Activated CD4-positive, alpha-beta T cell treated with anti-CD3 and anti-CD28 coated beads, Interleukin-2, amount 50 U/mL, for 16 hours (primary cell): ENCODE measurements at regions not wholly inside any gene's neighbourhood (a gene's known extent, or its start where the extent isn't known, plus 50 kb on each side); places are given as distances from the start of the nearest gene placed in this dataset.

Experiments
- DNase-seq: peaks from one replicate; pipeline ENCODE4 v3.0.0-alpha.2; 2020

GRCh38 chr2:139940686-139941085 is 1160.5 kb upstream of the NXPH2 start:
- no peak for DNase-seq

DNA sequence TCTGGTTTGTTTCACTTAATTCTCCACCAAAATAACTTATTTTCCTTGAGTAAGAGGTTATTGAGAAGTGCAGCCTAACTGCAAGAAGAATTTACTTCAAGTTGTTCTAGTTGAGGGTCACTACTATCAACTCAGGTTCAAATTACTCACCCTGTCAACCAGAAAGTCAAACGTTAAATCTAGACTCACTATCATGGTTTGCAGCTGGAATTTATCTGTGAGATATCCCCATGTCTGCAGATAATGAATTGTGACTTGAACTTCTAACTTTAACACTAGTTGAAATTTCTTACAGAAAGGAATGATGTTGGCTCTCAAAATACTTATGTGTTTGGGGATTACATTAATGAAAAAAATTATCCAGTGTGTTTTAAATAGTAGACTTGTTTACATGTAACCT is 1145.7 kb upstream of the NXPH2 start:
- DNase-seq = no peak

- no peak for DNase-seq
Measured at GRCh38 chr2:139924070-139924469, 1143.9 kb upstream of the NXPH2 start.

DNA sequence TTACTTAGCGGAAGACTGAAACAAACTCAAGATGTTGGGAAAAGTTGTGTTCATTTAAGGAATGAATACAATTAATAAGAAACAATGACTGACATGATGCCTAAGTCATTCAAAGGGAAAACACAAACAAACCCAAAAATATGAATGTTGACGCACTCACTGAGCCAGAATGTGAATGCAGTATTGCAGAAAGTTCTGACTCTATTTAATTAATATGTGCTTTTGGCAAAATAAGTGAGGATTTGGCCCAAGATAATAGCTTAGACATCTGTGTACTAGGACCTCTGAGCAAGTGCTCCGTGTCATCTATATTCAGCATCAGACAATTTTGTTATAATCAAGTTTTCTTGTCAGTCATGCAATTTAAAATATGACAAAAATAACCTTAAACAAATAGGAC is 1138.8 kb upstream of the NXPH2 start:
- no peak for DNase-seq

DNA sequence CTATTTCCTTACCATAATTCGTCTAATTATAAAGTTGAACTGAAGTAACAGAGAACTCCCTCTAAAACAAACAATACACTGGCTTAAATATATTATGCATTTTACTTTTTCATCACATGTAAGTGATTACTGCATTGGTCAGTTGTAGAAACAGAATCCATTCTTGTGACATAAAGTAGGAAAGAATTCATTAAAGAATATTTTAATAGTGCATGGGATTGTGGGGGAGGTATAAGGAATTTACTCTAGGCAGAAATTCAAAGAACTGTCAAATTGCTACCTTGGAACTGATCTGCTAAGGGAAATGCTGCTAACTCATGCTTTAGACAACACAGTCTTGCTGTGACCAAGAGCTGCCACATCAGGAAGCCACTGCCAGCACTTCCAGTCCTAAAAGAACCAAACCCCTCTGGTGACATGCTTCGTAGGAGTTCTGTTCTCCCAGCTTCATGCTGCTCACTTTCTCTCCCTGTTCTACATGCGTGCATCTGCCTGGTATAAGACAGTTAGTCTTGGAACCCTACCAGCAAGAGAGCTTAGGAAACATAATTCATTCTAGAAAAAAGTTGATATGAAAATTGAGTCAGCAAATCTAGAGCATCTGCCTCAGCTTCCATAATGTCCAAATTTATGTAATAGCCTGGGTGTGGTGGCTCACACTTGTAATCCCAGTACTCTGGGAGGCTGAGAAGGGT is 1137.6 kb upstream of the NXPH2 start:
- no peak for DNase-seq

DNA sequence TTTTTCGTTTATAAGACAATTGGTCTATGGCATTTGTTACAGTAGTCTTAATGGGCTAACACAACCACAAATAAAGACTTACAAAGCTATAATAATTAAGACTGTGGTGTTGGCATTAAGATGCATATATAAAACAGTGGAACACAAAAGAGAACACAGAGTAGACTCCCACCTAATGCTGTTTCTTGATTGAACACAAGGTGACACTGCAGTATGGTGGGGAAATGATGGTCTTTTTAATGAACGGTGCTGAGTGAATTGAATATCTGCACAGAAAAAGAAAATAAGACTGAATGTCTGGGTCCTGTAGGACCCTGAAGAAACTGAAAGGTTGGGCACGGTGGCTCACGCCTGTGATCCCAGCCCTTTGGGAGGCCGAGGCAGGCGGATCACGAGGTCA is 1136.6 kb upstream of the NXPH2 start:
- no peak for DNase-seq

DNA sequence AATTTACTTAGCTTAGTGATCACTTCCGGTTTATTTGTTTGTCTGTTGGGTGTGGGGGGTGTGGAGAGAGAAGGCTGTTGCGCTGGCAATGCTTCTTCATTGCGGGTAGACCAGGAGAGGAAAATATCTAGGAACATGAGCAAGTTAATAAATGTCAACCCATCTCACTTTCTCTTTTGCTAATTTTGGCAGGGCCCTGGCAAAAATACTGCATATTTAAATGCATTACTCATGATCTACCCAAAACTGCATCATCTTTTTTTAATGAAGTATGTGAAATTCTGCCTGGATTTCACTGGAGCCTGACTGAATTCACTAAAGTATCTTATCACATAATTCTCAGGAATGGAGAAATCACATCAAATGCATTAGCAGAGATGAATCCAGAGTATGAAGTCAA is 1131.0 kb upstream of the NXPH2 start:
- DNase-seq = no peak

DNA sequence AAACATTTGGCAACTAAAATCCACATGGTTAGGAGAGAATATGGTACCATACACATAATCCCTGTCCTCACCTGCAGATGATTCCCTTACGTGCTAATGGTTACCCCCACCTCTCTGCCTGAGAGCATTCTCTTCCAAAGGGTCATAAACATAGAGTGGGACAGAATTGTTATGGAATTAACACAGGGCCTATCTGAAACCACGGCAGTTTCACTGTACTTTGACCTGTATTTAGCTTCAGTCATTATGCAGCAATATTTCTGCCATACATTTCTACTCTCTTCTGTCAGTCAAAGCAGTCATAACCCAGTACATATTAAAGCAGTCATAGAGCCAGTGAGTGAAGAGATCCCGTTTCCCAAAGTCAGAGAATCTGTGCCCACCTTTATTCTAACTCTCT is 1128.9 kb upstream of the NXPH2 start:
- no peak for DNase-seq

- no peak for DNase-seq
Measured at GRCh38 chr2:139905624-139906023, 1125.4 kb upstream of the NXPH2 start.

- DNase-seq = no peak
Measured at GRCh38 chr2:139891636-139892035, 1111.4 kb upstream of the NXPH2 start.

DNA sequence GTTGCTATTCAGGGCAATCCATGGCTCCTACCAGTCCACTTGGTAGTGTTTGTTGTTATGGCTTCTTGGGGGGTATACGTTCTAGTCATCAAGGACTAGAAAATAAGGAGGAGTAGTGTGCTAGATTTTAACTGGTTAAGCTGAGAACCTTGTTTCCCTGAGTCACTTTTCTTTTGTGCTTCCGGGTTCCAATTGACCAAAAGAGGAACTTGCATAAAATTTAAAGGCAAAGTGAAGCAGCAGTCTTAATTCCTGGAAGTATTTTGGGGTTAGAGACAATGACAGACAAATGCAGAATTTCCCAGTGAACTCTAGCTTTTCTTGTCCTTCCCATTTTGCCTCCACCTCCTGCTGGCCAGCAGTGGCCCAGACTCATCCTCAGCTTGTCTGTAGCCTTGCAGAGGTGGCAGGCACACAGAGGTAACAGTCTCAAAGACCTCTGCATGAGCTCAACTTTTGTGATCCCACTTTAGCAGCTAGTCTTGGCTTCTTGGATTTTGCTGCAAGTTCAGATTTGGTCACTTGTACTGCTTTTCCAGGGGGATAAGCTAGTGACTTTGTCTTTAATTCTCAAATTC is 1105.8 kb upstream of the NXPH2 start:
- DNase-seq = no peak

- no peak for DNase-seq
Measured at GRCh38 chr2:139876964-139877363, 1096.8 kb upstream of the NXPH2 start.

DNA sequence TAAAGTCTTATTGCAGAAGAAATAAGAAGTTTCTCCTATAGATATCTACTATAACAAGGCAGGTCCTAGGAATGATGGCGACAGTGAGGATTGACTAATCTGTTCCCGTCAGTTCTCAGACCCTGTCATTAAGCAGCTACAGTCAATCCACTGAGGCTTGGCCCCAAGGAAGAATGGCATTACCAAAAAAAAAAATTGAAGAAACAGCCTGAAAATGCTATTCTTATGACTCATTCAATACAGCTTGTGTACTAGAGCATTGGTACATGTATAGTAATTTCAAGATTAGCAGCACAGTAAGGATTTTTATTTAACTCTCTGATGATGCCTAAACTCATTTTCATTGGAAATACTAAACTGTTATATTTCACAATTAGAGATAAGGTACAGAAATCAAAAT is 1096.1 kb upstream of the NXPH2 start:
- no peak for DNase-seq

DNA sequence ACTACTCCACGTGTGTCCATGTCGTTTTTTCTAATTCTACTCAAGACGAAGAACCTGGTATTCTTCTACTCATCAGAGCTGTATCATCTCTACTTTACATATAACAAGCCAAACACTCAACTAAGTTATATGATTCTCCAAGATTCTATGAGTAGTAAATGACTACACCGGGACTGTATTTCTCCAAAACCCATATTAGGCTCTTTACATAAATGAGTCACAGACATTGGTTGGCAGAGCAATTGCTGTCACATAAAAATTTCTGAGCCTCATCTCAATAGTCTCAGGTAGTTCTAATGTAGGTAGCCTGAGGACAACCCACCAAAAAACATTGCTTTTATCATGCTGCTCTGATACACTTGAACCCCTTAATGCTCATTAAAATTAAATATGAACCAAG is 1092.3 kb upstream of the NXPH2 start:
- DNase-seq = no peak

DNA sequence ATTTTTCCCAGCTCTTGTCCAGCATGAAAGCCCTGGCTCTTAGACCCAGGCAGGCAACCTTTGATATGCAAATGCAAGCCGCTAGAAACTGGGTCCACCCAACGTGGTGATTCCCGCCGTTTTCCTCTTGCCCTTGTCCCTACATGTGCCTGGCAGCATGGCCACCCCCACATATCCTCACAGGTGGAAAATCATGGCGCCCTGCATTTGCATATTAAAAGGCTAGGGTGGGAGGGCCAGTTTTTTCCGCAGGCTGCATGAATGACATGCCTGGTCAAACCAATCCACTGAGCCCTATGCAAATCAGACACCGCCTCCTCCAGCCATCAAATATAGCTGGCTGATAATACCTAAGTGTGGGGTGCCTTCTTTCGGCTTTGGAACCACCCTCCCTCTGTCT is 1091.8 kb upstream of the NXPH2 start:
- DNase-seq = no peak

- no peak for DNase-seq
Measured at GRCh38 chr2:139867601-139868226, 1087.5 kb upstream of the NXPH2 start.

GRCh38 chr2:139864821-139865302 is 1084.7 kb upstream of the NXPH2 start:
- no peak for DNase-seq

- no peak for DNase-seq
Measured at GRCh38 chr2:139854769-139855483, 1074.7 kb upstream of the NXPH2 start.

- DNase-seq = no peak
Measured at GRCh38 chr2:139850254-139850890, 1070.2 kb upstream of the NXPH2 start.

DNA sequence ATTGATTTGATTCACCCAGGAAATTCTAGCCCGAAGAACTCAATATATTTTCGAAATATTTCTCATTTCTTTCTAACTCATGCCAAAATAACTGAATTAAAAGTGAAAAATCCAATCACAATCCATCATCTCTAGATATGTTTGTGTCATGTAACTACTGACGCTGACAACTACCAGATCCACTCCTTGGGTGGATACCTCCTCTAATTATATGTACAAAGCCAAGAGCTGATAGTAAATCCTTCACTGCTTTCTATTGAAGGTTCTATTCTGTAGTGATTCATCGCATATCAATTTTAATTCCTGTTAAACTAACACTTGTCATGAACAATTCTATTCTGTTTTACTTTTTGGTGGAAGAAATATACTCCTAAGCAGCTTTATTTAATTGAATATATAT is 1056.6 kb upstream of the NXPH2 start:
- DNase-seq = no peak

DNA sequence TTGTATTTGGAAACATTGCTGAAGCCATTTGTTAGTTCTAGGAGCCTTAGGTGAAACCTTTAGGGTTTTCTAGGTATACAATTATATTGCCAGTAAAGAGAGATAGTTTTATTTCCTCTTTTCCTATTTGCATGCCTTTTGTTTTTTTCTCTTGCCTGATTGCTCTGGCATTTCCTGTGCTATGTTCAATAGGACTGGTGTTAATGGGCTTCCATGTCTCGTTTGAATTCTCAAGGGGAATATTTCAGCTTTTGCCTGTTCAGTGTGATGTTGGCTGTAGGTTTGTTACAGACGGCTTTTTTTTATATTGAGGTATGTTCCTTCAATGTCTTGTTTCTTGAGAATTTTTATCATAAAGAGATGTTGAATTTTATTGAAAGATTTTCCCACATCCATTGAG is 1054.9 kb upstream of the NXPH2 start:
- no peak for DNase-seq

DNA sequence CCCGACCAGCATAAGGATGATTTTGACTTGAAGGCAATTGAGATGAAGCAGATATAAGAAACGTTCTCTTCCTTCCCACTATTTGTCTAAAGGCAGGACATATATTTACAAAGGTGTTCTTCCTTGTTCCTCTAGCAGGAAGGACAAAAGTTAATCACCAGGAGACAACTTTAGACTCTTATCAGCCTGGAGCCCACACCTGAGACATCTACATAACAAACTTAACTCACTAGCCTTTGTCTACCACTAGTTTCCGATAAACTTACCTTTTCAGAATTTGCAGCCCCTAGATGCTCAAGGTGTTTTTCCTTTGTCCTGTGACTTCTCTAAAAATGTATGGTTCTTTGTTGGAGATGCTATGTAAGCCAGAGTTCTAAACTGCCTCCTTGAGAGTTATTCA is 1047.8 kb upstream of the NXPH2 start:
- no peak for DNase-seq

GRCh38 chr2:139825726-139826125 is 1045.5 kb upstream of the NXPH2 start:
- DNase-seq = no peak
